Stimulated activated CD8-positive, alpha-beta memory T cell treated with anti-CD3 and anti-CD28 coated beads, Interleukin-15, amount 100 ng/mL, for 48 hours (primary cell): ENCODE measurements at regions not wholly inside any gene's neighbourhood (a gene's known extent, or its start where the extent isn't known, plus 50 kb on each side); places are given as distances from the start of the nearest gene placed in this dataset.
"Not testable (repeated sequence)": the region's sequence is repeated elsewhere in the genome, so short reads cannot be mapped to it uniquely, and the experiment has no call there.

Experiments used
- DNase-seq, 2 donors: peaks; one replicate each; pipeline ENCODE4 v3.0.0-alpha.2; 2020; ENCODE audit warnings: low read depth in 2 of 2

DNA sequence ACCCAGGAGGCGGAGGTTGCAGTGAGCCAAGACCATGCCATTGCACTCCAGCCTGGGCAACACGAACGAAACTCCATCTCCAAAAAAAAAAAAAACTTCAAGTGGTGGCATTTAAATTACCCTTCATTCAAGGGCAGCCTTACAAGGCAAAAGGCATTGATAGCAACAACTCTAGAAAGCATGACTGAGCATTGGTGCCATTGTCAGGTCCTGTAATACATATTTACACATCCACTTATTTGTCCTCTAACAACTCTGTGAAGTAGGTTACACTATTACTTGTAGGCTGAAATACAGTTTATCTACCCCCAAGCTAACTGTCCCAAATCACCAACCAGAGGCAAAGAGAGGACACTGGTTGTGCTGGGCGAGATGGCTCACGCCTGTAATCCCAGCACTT is 52.7 kb upstream of the LARP1 start:
- DNase-seq: no peak

DNA sequence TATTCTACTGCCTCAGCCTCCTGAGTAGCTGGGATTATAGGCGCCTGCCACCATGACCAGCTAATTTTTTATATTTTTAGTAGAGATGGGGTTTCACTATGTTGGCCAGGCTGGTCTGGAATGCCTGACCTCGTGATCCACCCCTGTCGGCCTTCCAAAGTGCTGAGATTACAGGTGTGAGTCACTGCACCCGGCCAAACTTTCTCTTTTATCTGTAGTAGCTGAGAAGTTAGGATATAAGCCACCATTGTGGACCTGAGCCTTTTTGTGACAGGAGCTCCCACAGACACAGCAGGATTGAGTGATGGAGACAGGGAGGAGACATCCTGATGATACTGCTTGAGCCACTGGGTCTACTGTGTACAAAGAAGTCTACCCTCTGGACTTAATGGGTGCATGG is 53.5 kb upstream of the LARP1 start:
- DNase-seq: not testable (repeated sequence)

DNA sequence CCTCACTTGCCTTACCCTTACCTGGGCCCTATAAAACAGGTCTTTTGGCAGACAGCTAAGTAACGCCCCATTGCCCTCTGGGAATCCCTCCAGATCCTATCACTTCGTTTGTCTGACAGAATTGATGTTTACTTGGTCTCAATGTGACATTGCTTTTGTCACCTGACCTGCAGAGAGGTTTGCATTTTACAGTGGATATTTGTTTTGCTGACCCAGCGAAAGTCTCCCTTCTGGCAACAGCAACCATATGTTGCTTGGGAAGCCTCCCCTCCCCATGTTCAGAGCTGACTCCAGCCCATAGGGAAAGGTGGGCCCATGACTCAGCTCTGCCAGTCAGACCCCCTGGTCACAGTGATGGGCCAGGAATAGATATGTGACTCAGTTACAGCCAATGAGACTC is 54.0 kb upstream of the LARP1 start:
- DNase-seq: no peak

DNA sequence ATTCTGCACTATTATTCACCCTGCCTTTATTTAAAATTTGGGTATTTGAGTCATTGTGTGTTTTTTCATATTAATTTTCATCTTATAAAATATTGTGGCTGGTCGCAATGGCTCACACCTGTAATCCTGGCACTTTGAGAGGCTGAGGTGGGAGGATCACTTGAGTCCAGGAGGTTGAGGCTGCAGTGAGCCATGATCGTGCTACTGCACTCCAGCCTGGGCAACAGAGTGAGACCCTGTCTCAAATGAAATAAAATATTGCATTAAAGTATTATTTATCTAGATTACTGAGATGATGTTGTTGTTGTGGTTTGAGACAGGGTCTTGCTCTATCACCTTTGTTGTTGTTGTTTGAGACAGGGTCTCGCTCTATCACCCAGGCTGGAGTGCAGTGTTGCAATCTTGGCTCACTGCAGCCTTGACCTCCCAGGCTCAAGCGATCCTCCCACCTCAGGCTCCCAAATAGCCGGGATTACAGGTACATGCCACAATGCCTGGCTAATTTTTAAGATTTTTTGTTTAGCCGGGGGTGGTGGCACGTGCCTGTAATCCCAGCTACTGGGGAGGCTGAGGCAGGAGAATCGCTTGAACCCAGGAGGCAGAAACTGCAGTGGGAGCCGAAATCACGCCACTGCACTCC is 54.8 kb upstream of the LARP1 start:
- not testable (repeated sequence) for DNase-seq

DNA sequence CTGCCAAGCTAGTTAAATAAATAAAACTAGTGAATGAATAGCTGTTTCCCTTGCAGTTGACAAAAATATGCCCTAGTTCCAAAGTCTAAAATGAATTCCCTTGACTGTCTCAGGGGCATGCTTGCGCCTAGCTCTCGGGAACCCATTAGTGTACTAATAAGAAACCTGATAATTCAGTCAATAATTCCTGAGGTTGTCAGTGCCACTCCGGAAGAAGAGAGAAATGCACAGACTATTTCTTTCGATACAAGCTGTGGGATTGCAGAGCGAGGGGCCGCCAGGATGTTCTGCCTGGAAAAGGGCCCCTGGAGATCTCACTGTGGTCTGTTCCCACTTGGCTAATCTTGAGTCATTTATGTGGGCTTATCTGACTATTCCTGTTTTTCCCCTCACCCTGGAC is 56.4 kb upstream of the LARP1 start:
- DNase-seq: no peak

DNA sequence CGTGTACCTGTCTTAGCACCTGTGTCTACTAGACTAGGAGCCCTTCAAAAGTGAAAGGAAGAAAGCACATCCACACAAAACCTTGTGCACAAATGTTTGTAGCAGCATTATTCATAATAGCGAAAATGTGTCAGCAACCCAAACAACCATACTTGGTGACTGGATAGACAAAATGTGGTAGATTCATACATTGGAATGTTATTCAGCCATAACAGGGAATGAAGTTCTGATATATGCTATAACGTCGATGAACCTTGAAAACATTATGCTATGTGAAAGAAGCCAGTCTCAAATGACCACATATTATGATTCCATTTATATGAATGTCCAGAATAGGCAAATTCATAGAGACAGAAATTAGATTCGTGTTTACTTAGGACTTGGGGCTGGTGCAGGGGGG is 57.8 kb upstream of the LARP1 start:
- no peak for DNase-seq

DNA sequence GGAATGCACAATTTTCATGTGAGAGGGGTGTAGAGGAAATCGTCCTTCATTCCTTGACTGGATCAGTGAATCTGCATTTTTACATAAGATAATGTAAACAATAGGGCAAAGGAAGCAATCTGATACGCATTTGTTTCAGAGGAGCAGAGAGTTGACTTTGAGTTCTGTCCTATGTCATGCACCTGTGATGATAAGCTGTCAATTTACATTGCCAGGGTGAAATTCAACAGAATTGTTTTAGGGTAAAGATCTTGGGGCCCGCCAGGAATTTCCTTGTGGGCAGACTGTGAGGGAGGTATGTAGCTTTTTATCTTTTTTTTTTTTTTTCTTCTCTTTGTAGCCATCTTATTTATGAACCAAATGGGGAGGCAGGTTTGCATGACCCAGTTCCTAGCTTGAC is 58.3 kb upstream of the LARP1 start:
- DNase-seq: no peak

DNA sequence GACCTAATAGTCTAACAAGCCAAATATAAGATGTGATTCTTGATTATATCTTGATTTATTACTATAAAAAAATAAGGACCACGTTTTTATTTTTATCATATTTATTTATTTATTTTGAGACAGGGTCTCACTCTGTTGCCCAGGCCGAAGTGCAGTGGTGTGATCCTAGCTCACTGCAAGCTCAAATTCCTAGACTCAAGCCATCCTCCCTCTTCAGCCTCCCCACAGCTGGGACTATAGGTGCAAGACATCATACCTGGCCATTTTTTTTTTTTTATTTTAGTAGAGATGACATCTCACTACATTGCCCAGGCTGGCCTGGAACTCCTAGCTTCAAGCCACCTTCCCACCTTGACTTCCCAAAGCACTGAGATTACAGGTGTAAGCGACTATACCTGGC is 61.0 kb upstream of the LARP1 start:
- DNase-seq: no peak

DNA sequence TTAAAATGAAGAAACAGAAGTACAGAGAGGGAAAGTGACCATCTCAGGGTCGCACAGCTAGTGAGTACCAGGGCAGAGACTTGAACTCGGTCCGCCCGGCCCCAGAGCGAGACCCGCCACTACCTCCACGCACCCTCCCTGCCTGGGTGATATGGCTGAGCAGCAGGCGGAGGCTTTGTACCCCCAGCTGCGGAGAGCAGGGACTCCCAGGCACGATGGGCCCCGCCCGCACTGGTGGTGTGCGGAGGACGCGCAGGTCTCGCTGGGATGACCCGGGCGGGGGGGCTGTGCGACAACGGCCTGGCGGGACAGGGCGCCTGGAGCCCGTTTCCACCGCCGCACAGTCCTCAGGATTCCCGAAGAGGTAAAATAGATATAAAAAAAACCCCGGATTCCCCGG is 64.7 kb upstream of the LARP1 start:
- DNase-seq: no peak

DNA sequence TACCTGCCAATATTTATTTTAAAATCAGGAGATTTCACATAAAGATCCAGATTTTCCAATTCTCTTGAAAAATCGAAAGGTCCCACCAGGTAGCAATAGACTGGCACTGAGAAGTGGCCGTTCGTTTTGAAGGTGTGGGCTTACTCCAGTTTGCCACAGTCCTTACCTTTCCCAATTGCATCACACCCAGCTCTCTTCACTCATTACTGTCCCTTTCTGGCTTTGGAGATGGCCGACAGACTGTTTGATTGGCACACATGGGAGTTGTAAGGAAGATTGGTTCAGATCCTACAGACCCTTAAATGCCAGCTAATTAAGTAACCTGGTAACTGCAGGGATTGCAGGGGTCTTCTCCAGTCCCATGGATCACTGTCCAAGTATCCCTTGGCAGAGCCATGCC is 68.7 kb upstream of the LARP1 start:
- no peak for DNase-seq

DNA sequence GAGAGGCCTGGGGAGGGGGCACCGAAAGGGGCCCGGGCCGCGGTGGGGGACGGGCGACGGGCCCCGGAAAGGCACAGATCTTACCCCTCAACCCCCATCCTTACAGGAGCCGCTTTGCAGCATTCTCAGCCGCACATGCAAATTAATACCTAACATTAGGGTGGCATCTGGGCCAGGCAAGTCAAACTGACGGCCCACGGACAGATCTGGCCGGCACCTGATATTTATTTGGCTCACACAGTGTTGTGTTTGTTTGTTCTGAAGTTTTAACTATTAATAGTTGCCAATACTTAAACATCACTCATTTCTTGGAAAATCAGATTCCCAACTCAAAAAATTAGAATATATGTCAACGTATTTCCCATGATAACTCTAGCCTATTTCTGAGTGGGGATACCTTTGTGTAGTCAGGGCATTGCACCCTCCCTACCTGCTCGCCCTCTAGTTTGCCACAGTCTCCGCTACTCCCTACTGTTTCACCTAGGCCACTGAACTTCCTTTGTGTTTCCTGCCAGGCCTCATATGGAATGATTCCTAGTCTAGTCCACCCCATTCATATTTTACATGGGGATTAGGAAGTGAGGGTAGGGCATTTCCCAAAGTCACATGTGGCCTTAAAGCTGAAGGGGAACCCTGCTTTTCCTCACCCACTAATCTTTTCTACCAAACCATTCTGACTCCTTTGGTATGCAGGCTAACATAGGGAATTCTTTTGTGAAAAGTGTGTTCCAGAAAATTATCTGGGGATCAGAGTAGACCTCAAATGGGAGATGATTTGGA is 71.9 kb upstream of the LARP1 start:
- no peak for DNase-seq

DNA sequence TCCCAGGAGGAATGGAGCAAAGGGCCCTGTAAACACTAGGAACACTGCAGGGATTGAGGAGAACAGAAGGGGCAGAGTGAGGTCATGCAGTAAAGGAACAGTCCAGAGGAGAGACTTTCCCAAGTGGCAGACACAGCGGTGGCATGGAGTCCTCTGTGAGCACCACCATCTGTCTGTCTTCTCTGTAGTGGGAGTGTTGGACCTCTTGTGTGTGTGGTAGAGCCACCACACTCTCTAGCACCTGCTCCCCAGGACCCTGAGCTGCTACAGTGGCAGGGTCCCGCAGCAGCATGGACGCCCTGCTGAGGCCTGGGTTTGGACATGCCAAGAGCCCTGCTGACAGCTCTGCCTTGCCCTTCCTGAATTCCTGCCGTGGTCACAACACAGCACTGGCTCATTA is 75.7 kb upstream of the LARP1 start:
- no peak for DNase-seq

DNA sequence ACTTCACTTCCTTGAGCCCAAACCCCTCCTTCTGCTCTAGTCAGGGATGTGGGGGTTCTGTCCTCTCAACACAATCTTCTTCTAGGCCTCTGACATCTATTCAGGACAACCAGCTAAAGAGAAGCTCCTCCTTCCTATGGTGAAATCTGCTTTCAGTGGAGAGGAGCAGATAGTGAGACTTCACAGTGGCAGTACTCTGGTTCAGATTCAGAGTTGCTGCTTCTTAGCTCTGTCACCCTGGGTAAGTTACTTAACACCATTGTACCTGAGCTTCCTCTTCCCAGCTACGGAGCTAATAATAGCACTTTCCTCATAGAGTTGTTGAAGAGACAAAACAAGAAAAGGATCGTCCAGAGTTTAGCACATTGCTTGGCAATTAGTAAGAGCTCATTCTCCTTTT is 77.3 kb upstream of the LARP1 start:
- no peak for DNase-seq

DNA sequence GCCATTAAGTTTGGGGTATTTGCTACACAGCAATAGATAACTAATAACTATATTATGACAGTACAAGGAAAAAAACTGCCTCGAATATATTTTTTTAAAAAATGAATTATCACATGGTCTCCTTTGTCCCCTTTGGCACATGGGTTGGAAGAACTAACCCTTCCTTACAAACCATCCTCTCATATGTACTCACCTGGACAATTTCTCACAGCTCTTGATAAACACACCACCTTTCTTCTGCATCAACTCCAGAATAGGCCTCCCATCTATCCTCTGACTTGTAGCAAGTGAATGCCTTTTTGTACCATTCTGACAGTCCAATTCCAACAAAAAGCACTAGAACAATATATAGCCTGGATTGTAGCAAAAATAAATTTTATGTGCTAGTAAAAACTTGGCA is 78.7 kb upstream of the LARP1 start:
- DNase-seq: no peak

DNA sequence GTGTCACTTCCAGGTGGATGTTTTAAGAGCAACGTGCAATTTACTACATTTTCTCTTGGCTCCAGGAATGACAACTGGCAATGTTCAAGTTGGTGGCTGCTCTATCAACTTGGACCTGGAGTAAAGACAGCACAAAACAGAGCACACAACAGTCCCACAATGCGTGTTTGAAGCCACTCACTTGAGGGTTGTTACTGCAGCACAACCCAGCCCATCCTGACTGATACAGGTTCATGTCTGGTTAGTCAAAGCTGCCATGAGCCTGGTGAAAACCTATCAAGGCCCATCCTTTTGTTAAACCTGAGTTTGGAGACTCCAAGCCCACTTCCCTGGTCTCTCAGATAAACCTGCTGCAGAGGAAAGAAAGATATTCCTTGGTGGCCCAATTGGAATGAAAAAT is 81.1 kb upstream of the LARP1 start:
- no peak for DNase-seq

DNA sequence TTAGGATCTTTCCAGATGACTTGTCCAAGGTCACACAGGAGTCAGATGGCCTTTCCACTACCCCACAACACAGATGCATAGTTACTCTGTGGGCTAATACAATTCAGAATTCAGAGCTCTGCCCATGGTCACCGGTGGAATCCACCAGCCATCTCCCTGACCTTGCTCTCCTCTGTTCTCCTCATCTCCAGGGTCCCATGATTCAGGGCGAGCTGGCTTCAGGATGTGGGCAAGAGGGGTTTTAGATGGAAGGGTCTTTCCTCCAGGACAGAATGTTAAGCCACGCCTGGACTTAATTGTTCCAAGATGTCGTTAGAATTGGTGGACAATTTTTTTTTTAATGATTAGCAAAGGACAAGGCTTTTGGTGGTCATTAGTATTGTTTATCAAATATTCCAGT is 81.7 kb upstream of the LARP1 start:
- no peak for DNase-seq

DNA sequence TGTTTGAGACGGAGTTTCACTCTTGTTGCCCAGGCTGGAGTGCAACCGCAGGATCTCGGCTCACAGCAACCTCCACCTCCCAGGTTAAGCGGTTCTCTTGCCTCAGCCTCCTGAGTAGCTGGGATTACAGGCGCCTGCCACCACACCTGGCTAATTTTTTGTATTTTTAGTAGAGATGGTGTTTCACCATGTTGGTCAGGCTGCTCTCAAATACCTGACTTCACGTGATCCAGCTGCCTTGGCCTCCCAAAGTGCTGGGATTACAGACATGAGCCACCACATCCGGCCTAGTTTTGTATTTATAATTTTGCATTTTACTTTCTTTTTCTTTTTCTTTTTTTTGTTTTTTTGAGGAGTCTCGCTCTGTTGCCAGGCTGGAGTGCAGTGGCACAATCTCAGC is 85.3 kb upstream of the LARP1 start:
- DNase-seq: not testable (repeated sequence)

DNA sequence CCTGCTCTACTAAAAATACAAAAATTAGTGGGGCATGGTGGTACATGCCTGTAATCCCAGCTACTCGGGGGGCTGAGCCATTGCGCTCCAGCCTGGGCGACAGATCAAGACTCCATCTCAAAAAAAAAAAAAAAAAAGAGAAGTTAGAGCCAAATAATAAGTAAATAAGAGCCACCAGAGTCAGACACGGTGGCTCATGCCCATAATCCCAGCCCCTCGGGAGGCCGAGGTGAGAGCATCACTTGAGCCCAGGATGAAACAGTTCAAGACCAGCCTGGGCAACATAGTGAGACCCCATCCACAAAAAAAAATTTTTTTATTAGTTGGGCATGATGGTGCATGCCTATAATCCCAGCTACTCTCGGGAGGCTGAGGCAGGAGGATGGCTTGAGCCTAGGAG is 85.8 kb upstream of the LARP1 start:
- DNase-seq: no peak

DNA sequence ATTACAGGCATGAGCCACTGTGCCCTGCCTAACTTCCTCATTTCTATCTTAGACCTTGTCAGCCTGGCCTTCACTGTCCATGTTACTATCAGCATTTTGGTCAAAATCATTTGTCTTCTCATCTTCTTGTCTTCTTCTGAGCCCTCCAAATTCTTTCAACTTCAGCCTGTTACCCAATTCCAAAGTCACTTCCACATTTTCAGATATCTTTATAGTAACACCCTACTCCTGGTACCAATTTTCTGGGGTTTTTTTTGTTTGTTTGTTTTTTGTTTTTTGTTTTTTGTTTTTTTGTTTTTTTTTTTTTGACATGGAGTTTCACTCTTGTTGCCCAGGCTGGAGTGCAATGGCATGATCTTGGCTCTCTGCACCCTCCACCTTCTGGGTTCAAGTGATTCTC is 90.3 kb upstream of the LARP1 start:
- no peak for DNase-seq

DNA sequence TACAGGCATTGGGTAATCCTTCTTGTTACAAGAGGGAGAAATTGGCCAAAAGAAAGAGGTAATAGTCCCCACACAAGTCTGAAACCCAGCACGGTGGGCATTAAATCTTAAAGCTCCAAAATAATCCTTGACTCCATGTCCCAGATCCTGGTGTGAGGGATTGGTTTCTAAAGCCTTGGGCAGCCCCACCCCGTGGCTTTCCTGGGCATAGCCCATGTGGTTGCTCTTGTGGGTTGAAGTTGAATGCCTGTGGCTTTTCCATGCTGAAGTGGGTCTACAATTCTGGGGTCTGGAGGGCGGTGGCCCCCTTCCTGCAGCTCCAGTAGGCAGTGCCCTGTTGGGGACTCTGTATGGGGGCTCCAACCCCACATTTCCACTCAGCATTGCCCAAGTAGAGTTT is 91.8 kb upstream of the LARP1 start:
- no peak for DNase-seq

DNA sequence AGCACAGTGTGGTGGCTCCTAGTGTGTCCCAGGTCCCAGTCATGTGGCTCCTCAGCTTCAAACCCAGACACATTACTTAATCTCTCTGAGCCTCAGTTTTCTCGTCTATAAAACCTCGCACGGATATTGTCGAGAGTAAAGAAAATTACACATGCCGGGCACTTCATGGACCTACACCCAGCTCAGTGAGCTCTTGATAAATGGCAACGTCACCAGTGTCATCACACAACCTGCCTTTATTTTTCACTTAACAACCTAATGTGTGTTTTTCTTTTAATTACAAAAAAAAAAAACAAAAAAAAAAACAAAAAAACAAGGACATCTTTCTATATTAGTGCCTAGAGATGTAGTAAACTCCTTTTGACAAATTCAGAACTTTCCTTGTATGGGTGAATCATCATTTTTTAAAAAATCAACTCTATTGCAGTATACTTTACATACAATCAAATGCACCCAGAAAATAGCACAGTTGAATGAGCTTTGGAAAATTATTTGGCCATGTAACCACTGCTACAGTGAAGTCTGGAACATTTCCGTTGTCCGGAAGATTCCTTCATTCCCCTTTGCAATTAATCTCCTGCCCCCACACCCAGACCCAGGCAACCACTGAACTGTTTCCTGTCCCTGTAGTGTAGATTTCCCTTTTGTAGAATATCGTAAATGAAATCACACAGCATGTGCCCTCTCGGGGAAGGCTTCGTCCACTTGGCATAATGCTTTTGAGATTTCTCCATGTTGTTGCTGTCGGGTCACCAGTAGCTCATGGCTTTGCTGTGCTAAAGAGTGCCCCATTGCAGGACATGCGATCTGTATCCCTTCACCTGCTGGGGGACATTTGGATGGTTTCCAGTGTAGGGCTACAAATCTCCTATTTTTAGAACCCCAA is 100.4 kb upstream of the LARP1 start:
- DNase-seq: no peak

DNA sequence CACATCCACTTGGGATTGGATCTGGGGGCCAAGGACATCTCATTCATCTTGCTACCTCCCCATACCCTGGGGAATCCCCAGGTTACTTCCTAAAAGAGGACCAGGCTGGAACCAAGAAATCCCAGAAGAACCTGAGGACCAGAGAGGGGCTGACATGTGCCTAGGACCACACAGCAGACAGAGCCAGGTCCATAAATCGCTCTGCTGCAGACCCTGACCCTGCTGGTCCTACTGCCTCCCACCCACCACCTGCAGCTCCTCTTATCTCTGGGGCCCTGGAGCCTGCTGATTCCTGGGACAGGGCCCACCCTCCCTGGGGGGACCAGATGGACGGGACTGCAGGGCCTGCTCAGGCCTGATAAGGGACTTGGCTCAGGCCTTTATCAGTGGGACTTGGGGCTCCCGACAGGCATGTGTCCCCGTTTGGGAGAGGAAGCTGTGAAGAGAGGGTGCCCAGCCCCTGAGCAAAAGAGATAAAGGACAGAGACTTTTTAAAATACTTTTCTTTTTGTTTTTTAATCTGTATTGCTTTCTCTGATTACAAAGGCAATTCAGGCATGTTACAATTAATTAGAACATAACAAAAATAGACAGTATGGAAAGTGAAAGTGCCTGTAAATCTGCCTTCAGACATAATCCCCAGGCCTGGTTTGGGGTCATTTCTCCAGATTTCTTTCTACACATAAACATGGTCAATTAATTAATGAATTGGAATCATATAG is 101.3 kb upstream of the LARP1 start:
- DNase-seq: no peak
